ENCODE measurements at regions not wholly inside any gene's neighbourhood (a gene's known extent, or its start where the extent isn't known, plus 50 kb on each side); places are given as distances from the start of the nearest gene placed in this dataset.

DNA sequence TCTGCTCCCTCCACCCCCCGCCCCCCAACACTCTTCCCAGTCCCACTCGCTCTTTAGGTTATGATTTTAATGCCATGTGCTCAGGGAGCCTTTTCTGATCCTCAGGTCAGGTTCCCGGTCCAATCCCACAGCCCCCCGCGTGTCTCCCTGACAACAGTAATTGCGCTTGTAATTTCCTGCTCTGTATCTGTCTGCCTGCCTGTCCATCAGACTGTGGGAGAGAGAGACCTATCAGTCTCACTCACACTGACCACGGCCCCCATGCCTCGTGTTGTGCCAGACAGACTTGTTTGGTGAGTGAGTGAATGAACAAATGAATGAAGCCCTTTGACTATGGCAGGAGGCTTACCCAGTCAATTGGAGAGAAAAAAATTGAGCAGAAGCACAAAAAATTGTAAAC is 50.8 kb upstream of the ECE1 start:
- Mint-ChIP-seq H3K27me3 (no peaks in the 10 kb centered on the region), H3K36me3 (ENCODE audit: low read depth) (peaks cover 56% of the 10 kb centered on the region), H3K9me3 (no peaks in the 10 kb centered on the region), H3K4me3 (no peak overlapping the region), H3K4me1 (peaks cover 79% of the 10 kb centered on the region), H3K27ac (peak overlapping the region; percentile 9)
- intact Hi-C loops (cut with micrococcal nuclease), result no loop called here
- TF ChIP-seq, protein P1, sequence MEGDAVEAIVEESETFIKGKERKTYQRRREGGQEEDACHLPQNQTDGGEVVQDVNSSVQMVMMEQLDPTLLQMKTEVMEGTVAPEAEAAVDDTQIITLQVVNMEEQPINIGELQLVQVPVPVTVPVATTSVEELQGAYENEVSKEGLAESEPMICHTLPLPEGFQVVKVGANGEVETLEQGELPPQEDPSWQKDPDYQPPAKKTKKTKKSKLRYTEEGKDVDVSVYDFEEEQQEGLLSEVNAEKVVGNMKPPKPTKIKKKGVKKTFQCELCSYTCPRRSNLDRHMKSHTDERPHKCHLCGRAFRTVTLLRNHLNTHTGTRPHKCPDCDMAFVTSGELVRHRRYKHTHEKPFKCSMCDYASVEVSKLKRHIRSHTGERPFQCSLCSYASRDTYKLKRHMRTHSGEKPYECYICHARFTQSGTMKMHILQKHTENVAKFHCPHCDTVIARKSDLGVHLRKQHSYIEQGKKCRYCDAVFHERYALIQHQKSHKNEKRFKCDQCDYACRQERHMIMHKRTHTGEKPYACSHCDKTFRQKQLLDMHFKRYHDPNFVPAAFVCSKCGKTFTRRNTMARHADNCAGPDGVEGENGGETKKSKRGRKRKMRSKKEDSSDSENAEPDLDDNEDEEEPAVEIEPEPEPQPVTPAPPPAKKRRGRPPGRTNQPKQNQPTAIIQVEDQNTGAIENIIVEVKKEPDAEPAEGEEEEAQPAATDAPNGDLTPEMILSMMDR (IDR thresholded peaks at IDR 0.05), result no peak
- POLR2A ChIA-PET, result no interaction called here
- DNase-seq (no peak), ATAC-seq (ENCODE audit: low read depth) (no peak)
- CTCF ChIA-PET, result no interaction called here

GRCh38 chr1:21340230-21340945 is 50.1 kb upstream of the ECE1 start:
- no peak overlapping the region for H3K27ac Mint-ChIP-seq

More at GRCh38 chr1:21340230-21340945, 50.1 kb upstream of the ECE1 start:
- TF ChIP-seq, protein P1 (IDR thresholded peaks at IDR 0.05), result no peak
- DNase-seq (no peak), ATAC-seq (ENCODE audit: low read depth) (no peak)
- Mint-ChIP-seq H3K36me3 (ENCODE audit: low read depth) (peaks cover 58% of the 10 kb centered on the region), H3K9me3 (no peaks in the 10 kb centered on the region), H3K27me3 (no peaks in the 10 kb centered on the region), H3K4me3 (no peak overlapping the region), H3K4me1 (peaks cover 85% of the 10 kb centered on the region)
- ChIA-PET POLR2A (no interaction called here), CTCF (no interaction called here)
- intact Hi-C loops (cut with micrococcal nuclease), result no loop called here
